SK-N-SH treated with all-trans-retinoic acid at 6 μM for 48 hours (cell line): ENCODE measurements at regions not wholly inside any gene's neighbourhood (a gene's known extent, or its start where the extent isn't known, plus 50 kb on each side); places are given as distances from the start of the nearest gene placed in this dataset.

Source experiments
- ARNTL ChIP-seq: fragments of 450-650 bp; formaldehyde crosslinking; IDR thresholded peaks from 2 replicates; pipeline ENCODE4 v1.5.0; 2020; ENCODE audit warnings: low read depth, mild to moderate bottlenecking, moderate library complexity, borderline replicate concordance
- CSDC2 ChIP-seq: fragments of 250-450 bp; sonication (Bioruptor Pico); IDR thresholded peaks from 2 replicates; pipeline ENCODE4 v1.5.0; 2020; ENCODE audit warnings: mild to moderate bottlenecking, moderate library complexity
- RARB ChIP-seq: fragments of 250-450 bp; sonication (Bioruptor Pico); IDR thresholded peaks from 2 replicates; pipeline ENCODE4 v1.8.0; 2021; ENCODE audit warnings: mild to moderate bottlenecking, moderate library complexity
- TCF4 ChIP-seq: fragments of 250-450 bp; sonication (Bioruptor Pico); IDR thresholded peaks from 2 replicates; pipeline ENCODE4 v1.8.0; 2021; ENCODE audit warnings: mild to moderate bottlenecking, moderate library complexity, borderline replicate concordance
- ZNF565 ChIP-seq: fragments of 450-650 bp; formaldehyde crosslinking; conservative IDR thresholded peaks from 2 replicates; pipeline ENCODE4 v1.5.0; 2020; ENCODE audit warnings: low read depth, mild to moderate bottlenecking, moderate library complexity
- ZNF70 ChIP-seq: fragments of 450-650 bp; formaldehyde crosslinking; IDR thresholded peaks from 2 replicates; pipeline ENCODE4 v1.5.0; 2020; ENCODE audit warnings: mild to moderate bottlenecking, moderate library complexity
- TF ChIP-seq, protein P1 (sequence below): fragments of 250-450 bp; sonication (Bioruptor Pico); IDR thresholded peaks from 2 replicates; pipeline ENCODE4 v1.5.1; 2020; ENCODE audit warnings: low read depth, mild to moderate bottlenecking, moderate library complexity
- TF ChIP-seq, protein P2 (sequence below): fragments of 250-450 bp; sonication (Bioruptor Pico); IDR thresholded peaks from 2 replicates; pipeline ENCODE4 v1.8.0; 2020; ENCODE audit warnings: mild to moderate bottlenecking, moderate library complexity, borderline replicate concordance

DNA sequence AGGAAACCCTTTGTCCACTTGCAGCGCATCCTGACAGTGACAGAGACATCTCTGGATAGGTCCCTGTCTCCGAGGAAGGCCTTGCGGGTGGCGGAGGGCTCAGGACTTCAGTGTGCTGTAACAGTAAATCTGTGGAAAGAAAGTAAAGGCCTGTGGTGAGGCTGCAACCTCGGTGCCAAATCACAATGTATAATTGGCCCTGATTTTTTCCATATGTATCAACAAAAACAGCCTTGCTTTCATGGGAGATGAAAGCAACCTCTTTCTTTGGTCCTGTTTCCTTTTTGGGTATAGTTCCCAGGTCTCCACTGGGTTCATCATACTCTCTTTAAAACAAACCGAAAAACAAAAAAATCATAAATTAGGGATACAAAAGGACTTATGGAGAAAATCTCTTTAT lies 110.9 kb upstream of the BMPER start:
- TF ChIP-seq, protein P1, sequence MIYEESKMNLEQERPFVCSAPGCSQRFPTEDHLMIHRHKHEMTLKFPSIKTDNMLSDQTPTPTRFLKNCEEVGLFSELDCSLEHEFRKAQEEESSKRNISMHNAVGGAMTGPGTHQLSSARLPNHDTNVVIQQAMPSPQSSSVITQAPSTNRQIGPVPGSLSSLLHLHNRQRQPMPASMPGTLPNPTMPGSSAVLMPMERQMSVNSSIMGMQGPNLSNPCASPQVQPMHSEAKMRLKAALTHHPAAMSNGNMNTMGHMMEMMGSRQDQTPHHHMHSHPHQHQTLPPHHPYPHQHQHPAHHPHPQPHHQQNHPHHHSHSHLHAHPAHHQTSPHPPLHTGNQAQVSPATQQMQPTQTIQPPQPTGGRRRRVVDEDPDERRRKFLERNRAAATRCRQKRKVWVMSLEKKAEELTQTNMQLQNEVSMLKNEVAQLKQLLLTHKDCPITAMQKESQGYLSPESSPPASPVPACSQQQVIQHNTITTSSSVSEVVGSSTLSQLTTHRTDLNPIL = no peak
- TF ChIP-seq ZNF565 = no peak
- TF ChIP-seq ARNTL (CRISPR knock-in tag) = no peak
- TF ChIP-seq TCF4 (CRISPR knock-in tag) = peak; percentile 70
- no peak for TF ChIP-seq ZNF70 (CRISPR knock-in tag)
- no peak for TF ChIP-seq CSDC2 (CRISPR knock-in tag)
- TF ChIP-seq RARB (CRISPR knock-in tag) = no peak
- TF ChIP-seq, protein P2, sequence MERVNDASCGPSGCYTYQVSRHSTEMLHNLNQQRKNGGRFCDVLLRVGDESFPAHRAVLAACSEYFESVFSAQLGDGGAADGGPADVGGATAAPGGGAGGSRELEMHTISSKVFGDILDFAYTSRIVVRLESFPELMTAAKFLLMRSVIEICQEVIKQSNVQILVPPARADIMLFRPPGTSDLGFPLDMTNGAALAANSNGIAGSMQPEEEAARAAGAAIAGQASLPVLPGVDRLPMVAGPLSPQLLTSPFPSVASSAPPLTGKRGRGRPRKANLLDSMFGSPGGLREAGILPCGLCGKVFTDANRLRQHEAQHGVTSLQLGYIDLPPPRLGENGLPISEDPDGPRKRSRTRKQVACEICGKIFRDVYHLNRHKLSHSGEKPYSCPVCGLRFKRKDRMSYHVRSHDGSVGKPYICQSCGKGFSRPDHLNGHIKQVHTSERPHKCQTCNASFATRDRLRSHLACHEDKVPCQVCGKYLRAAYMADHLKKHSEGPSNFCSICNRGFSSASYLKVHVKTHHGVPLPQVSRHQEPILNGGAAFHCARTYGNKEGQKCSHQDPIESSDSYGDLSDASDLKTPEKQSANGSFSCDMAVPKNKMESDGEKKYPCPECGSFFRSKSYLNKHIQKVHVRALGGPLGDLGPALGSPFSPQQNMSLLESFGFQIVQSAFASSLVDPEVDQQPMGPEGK (CRISPR knock-in tag) = no peak
